ENCODE measurements at regions not wholly inside any gene's neighbourhood (a gene's known extent, or its start where the extent isn't known, plus 50 kb on each side); places are given as distances from the start of the nearest gene placed in this dataset.
"Not testable (repeated sequence)": the region's sequence is repeated elsewhere in the genome, so short reads cannot be mapped to it uniquely, and the experiment has no call there.

DNA sequence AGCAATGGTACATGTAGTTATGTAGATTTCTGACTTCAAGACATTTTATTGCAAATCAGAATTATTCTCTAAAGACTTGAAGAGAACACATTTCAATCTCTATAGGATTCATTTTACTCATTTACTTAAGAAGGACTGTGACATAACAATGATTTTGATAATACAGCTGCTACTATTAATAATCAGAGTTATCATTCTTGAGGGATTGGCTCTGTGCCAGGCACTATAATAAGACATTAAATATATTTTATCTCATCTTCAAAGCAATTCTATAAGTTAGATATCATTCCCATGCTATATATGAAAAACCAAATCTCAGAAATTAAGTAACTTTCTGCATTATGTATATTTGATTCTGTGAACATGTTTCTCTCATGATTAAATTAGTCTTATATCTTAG is 103.7 kb upstream of the CALCR start:
- intact Hi-C loops (cut with DNase I): no loop called here
- H3K27me3 ChIP-seq: no peaks in the 10 kb centered on the region
- ATAC-seq (no peak), DNase-seq (no peak), FAIRE-seq (no peak)
- no peaks in the 10 kb centered on the region for H3K9me3 ChIP-seq
- no peaks in the 10 kb centered on the region for H3K36me3 ChIP-seq
- TF ChIP-seq, protein P1, sequence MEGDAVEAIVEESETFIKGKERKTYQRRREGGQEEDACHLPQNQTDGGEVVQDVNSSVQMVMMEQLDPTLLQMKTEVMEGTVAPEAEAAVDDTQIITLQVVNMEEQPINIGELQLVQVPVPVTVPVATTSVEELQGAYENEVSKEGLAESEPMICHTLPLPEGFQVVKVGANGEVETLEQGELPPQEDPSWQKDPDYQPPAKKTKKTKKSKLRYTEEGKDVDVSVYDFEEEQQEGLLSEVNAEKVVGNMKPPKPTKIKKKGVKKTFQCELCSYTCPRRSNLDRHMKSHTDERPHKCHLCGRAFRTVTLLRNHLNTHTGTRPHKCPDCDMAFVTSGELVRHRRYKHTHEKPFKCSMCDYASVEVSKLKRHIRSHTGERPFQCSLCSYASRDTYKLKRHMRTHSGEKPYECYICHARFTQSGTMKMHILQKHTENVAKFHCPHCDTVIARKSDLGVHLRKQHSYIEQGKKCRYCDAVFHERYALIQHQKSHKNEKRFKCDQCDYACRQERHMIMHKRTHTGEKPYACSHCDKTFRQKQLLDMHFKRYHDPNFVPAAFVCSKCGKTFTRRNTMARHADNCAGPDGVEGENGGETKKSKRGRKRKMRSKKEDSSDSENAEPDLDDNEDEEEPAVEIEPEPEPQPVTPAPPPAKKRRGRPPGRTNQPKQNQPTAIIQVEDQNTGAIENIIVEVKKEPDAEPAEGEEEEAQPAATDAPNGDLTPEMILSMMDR (IDR thresholded peaks at IDR 0.05): no peak
- H3K4me1 ChIP-seq: no peaks in the 10 kb centered on the region
- no peak overlapping the region for H3K4me3 ChIP-seq
- H3K27ac ChIP-seq: no peak overlapping the region

DNA sequence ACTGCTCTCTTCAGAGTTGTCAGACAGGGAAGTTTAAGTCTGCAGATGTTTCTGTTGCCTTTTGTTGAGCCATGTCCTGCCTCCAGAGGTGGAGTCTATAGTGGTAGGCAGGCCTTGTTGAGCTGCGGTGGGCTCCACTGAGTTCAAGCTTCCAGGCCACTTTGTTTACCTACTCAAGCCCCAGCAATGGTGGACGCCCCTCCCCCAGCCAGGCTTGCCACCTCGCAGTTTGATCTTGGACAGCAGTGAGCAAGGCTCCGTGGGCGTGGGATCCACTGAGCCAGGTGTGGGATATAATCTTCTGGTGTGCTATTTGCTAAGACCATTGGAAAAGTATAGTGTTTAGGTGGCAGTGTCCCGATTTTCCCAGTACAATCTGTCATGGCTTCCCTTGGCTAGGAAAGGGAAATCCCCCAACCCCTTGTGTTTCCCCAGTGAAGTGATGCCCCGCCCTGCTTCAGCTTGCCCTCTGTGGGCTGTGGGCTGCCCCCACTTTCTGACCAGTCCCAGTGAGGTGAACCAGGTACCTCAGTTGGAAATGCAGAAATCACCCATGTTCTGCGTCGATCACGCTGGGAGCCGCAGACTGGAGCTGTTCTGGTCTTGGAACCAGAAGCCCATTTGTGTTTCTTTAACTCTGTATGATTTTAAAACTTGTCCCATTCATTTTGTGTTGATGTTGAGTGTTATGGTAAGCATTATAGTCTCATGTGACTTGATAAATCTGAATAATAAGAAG is 89.2 kb upstream of the CALCR start:
- Histone ChIP-seq H3K36me3 (no peaks in the 10 kb centered on the region), H3K9me3 (no peaks in the 10 kb centered on the region), H3K4me3 (no peak overlapping the region), H3K27me3 (no peaks in the 10 kb centered on the region), H3K4me1 (no peaks in the 10 kb centered on the region), H3K27ac (no peak overlapping the region)
- intact Hi-C loops (cut with DNase I): no loop called here
- FAIRE-seq: no peak
- DNase-seq: peak in 1 of 6 donors; percentile 25
- no peak for ATAC-seq
- WGBS, 2 donors: 72 to 82% methylated on average over 11 of the region's 11 CpGs
- TF ChIP-seq, protein P1 (IDR thresholded peaks at IDR 0.05): no peak

DNA sequence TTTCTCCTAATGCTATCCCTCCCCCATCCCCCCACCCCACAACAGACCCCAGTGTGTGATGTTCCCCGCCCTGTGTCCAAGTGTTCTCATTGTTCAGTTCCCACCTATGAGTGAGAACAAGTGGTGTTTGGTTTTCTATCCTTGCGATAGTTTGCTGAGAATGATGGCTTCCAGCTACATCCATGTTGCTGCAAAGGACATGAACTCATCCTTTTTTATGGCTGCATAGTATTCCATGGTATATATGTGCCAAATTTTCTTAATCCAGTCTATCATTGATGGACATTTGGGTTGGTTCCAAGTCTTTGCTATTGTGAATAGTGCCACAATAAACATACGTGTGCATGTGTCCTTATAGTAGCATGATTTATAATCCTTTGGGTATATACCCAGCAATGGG is 83.6 kb upstream of the CALCR start:
- H3K4me3 ChIP-seq; DNase-seq; intact Hi-C loops (cut with DNase I); FAIRE-seq; H3K36me3 ChIP-seq; H3K27ac ChIP-seq; ATAC-seq; H3K4me1 ChIP-seq; H3K9me3 ChIP-seq; H3K27me3 ChIP-seq: not testable (repeated sequence)
- WGBS, 2 donors: 67 to 88% methylated on average over 3 of the region's 3 CpGs

DNA sequence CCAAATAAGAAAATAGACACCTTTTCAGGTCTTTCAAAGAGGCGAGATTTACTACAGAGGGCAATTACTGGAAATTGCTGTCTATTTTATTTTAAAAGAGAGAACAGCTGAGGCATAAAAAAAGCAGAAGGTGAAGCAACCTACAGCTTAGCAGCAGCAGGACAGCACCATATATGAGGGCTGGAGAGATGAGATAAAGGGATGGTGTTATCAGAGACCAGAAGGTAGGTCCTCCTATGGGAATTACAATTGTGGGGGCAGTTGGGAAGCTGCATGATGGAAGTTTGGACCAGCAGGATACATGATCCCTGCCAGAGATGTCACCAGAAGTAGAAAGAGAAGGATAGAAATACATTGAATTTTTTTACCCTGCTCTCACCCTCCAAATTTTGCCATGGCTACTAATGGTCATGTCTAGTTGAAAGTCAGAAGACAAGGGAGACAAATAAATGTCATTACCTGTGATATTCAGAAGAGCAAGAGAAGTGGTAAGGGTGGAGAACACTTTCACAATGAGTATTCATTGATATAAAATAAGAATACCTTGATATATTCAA is 77.2 kb upstream of the CALCR start:
- FAIRE-seq (no peak), ATAC-seq (no peak)
- intact Hi-C loops (cut with DNase I): no loop called here

DNA sequence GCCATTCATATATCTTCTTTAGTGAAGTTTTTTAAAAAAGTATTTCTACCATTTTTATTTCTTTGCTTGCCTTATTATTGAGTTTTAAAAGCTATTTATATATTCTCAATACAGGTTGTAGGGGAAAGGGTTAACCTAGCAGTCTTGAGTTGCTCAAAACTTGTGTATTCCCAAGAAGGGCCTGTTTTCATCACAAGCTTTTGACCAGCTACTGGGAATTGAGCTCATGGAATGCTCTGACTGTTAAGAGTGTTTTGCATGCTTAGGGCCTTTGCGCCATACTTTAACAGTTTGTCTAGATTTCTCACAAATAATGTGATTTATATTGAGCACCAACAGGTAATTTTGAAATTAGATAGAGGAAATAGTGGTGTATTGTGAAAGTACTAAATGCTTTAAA is 72.0 kb upstream of the CALCR start:
- intact Hi-C loops (cut with DNase I): no loop called here
- no peaks in the 10 kb centered on the region for H3K9me3 ChIP-seq

More for the DNA sequence above, 77.2 kb upstream of the CALCR start:
- no peak overlapping the region for H3K4me3 ChIP-seq
- TF ChIP-seq, protein P1 (IDR thresholded peaks at IDR 0.05): no peak
- no peaks in the 10 kb centered on the region for H3K4me1 ChIP-seq
- WGBS, 2 donors: 39 to 59% methylated on average over 1 of the region's 1 CpG
- peaks cover 0 to 9% (median 0%) of the 10 kb centered on the region in 4 donors for H3K27me3 ChIP-seq
- DNase-seq: no peak
- H3K27ac ChIP-seq: no peak overlapping the region
- no peaks in the 10 kb centered on the region for H3K36me3 ChIP-seq
- no peaks in the 10 kb centered on the region for H3K9me3 ChIP-seq

More for the DNA sequence above, 72.0 kb upstream of the CALCR start:
- Histone ChIP-seq H3K27me3 (no peaks in the 10 kb centered on the region), H3K27ac (no peak overlapping the region), H3K4me3 (no peak overlapping the region), H3K4me1 (no peaks in the 10 kb centered on the region), H3K36me3 (no peaks in the 10 kb centered on the region)
- ATAC-seq: no peak
- TF ChIP-seq, protein P1 (IDR thresholded peaks at IDR 0.05): no peak
- DNase-seq: no peak
- 96 to 100% methylated on average over 1 of the region's 1 CpG for WGBS, 2 donors
- FAIRE-seq: no peak
